ENCODE measurements at regions not wholly inside any gene's neighbourhood (a gene's known extent, or its start where the extent isn't known, plus 50 kb on each side); places are given as distances from the start of the nearest gene placed in this dataset.

- TF ChIP-seq REST (IDR thresholded peaks at IDR 0.05; ENCODE audit: low read depth) = no peak
- TF ChIP-seq TCF12 (IDR thresholded peaks at IDR 0.05; ENCODE audit: low read depth) = no peak
- TF ChIP-seq EP300 (IDR thresholded peaks at IDR 0.05; ENCODE audit: borderline replicate concordance) = no peak
Observed at GRCh38 chr16:63577891-63578290, 1541.7 kb upstream of the CDH8 start.
